ENCODE measurements at regions not wholly inside any gene's neighbourhood (a gene's known extent, or its start where the extent isn't known, plus 50 kb on each side); places are given as distances from the start of the nearest gene placed in this dataset.
"Not testable (repeated sequence)": the region's sequence is repeated elsewhere in the genome, so short reads cannot be mapped to it uniquely, and the experiment has no call there.

GRCh38 chr6:16939839-16940238 is 162.0 kb upstream of the STMND1 start:
- no peak for TF ChIP-seq CTCF (IDR thresholded peaks at IDR 0.05)
- no peak for TF ChIP-seq POLR2A (IDR thresholded peaks at IDR 0.05)
- H3K4me3 ChIP-seq (ENCODE audit: low read depth, poor library complexity, severe bottlenecking) = no peak overlapping the region
- 79 to 81% methylated on average over 5 of the region's 5 CpGs for WGBS, 2 donors
- DNase-seq (ENCODE audit: low spot score in 2 of 2) = no peak
- intact Hi-C loops (cut with DNase I; ENCODE audit: low total_unique reads) = no loop called here

GRCh38 chr6:16939351-16939750 is 162.5 kb upstream of the STMND1 start:
- TF ChIP-seq POLR2A (IDR thresholded peaks at IDR 0.05) = no peak
- TF ChIP-seq CTCF (IDR thresholded peaks at IDR 0.05) = no peak
- WGBS, 2 donors = 85 to 89% methylated on average over 7 of the region's 7 CpGs
- intact Hi-C loops (cut with DNase I; ENCODE audit: low total_unique reads) = no loop called here
- no peak overlapping the region for H3K4me3 ChIP-seq (ENCODE audit: low read depth, poor library complexity, severe bottlenecking)
- DNase-seq (ENCODE audit: low spot score in 2 of 2) = no peak

GRCh38 chr6:16936893-16937292 is 165.0 kb upstream of the STMND1 start:
- 90 to 94% methylated on average over 3 of the region's 3 CpGs for WGBS, 2 donors
- H3K4me3 ChIP-seq (ENCODE audit: low read depth, poor library complexity, severe bottlenecking) = no peak overlapping the region
- TF ChIP-seq CTCF (IDR thresholded peaks at IDR 0.05) (no peak), POLR2A (IDR thresholded peaks at IDR 0.05) (no peak)
- DNase-seq (ENCODE audit: low spot score in 2 of 2) = no peak
- intact Hi-C loops (cut with DNase I; ENCODE audit: low total_unique reads) = no loop called here

GRCh38 chr6:16933961-16934360 is 167.9 kb upstream of the STMND1 start:
- TF ChIP-seq CTCF (IDR thresholded peaks at IDR 0.05) (no peak), POLR2A (IDR thresholded peaks at IDR 0.05) (no peak)
- WGBS, 2 donors = 54 to 72% methylated on average over 1 of the region's 1 CpG

GRCh38 chr6:16933532-16933931 is 168.3 kb upstream of the STMND1 start:
- no peak overlapping the region for H3K4me3 ChIP-seq (ENCODE audit: low read depth, poor library complexity, severe bottlenecking)
- TF ChIP-seq POLR2A (IDR thresholded peaks at IDR 0.05) (no peak), CTCF (IDR thresholded peaks at IDR 0.05) (no peak)
- DNase-seq (ENCODE audit: low spot score in 2 of 2) = no peak
- intact Hi-C loops (cut with DNase I; ENCODE audit: low total_unique reads) = no loop called here
- WGBS, 2 donors = 50 to 73% methylated on average over 4 of the region's 4 CpGs

More at GRCh38 chr6:16933961-16934360, 167.9 kb upstream of the STMND1 start:
- no peak for DNase-seq (ENCODE audit: low spot score in 2 of 2)
- no peak overlapping the region for H3K4me3 ChIP-seq (ENCODE audit: low read depth, poor library complexity, severe bottlenecking)
- intact Hi-C loops (cut with DNase I; ENCODE audit: low total_unique reads) = no loop called here

- no peak for DNase-seq (ENCODE audit: low spot score in 2 of 2)
- WGBS, 2 donors = 93 to 97% methylated on average over 4 of the region's 4 CpGs
- TF ChIP-seq CTCF (IDR thresholded peaks at IDR 0.05) = no peak
- no peak for TF ChIP-seq POLR2A (IDR thresholded peaks at IDR 0.05)
- H3K4me3 ChIP-seq (ENCODE audit: low read depth, poor library complexity, severe bottlenecking) = no peak overlapping the region
- intact Hi-C loops (cut with DNase I; ENCODE audit: low total_unique reads) = no loop called here
Observed at GRCh38 chr6:16932920-16933319, 168.9 kb upstream of the STMND1 start.

- DNase-seq (ENCODE audit: low spot score in 2 of 2); intact Hi-C loops (cut with DNase I; ENCODE audit: low total_unique reads); H3K4me3 ChIP-seq (ENCODE audit: low read depth, poor library complexity, severe bottlenecking): not testable (repeated sequence)
Observed at GRCh38 chr6:16931079-16931478, 169.8 kb upstream of the ATXN1 start.
